ENCODE measurements at regions not wholly inside any gene's neighbourhood (a gene's known extent, or its start where the extent isn't known, plus 50 kb on each side); places are given as distances from the start of the nearest gene placed in this dataset.

- Histone ChIP-seq H3K36me3 (ENCODE audit: insufficient read depth, low read length) (no peaks in the 10 kb centered on the region), H3K4me1 (ENCODE audit: insufficient read depth, low read length) (no peaks in the 10 kb centered on the region), H3K9me3 (ENCODE audit: control insufficient read depth in 1 of 2, insufficient read depth in 1 of 2, low read length in 2 of 2) (no peaks in the 10 kb centered on the region), H3K27me3 (ENCODE audit: control insufficient read depth in 1 of 2, insufficient read depth in 2 of 2, low read length in 2 of 2) (no peaks in the 10 kb centered on the region), H3K4me3 (ENCODE audit: low read length) (no peak overlapping the region), H3K27ac (ENCODE audit: low read depth in 1 of 2, low read length in 2 of 2) (no peak overlapping the region)
- Mint-ChIP-seq H3K36me3 (ENCODE audit: low read depth) (no peaks in the 10 kb centered on the region), H3K27ac (no peak overlapping the region), H3K9me3 (no peaks in the 10 kb centered on the region), H3K27me3 (peaks cover 5% of the 10 kb centered on the region), H3K4me3 (no peak overlapping the region), H3K4me1 (ENCODE audit: low read depth) (no peaks in the 10 kb centered on the region)
- ATAC-seq (ENCODE audit: poor library complexity) (no peak), DNase-seq (no peak)
- no peak for TF ChIP-seq CTCF (IDR thresholded peaks at IDR 0.05)
- POLR2A ChIA-PET, result no interaction called here
- CTCF ChIA-PET, result no interaction called here
- intact Hi-C loops (cut with DNase I, micrococcal nuclease), result no loop called here
Measured at GRCh38 chr18:59748628-59749360, 51.6 kb upstream of the CCBE1 start.

Measured in CD4-positive, alpha-beta T cell (primary cell).